GM19463 (cell line): ENCODE measurements at regions not wholly inside any gene's neighbourhood (a gene's known extent, or its start where the extent isn't known, plus 50 kb on each side); places are given as distances from the start of the nearest gene placed in this dataset.

Source experiments
- ATAC-seq: cut with Tn5 transposase; IDR thresholded peaks from one replicate; pipeline ENCODE4 v1.9.1; 2021; ENCODE audit warnings: mild to moderate bottlenecking, moderate library complexity; ENCODE audit not compliant: unreplicated experiment

DNA sequence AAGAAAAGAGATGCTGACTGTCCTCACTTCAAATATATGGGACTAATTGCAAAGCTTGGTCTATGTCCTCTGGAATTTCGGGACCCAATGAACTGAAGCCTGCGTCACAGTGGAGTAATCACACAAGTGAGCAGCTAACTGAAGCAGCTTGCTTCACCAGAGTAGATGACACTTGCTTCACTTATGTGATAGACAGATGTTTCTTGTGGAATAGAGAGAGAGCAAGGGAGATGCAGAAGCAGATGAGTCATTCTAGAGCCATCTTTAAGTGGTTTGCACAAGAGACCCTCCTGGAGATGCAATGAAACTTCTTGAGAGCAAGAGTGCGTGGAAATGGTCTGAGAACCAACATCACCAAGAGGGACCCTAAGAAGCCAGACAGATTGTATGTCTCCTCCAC, 1537.1 kb upstream of the FLRT2 start:
- ATAC-seq: no peak

- ATAC-seq: no peak
Observed at GRCh38 chr14:83993545-83993944, 1536.4 kb upstream of the FLRT2 start.

- no peak for ATAC-seq
Observed at GRCh38 chr14:83994020-83994419, 1535.9 kb upstream of the FLRT2 start.

DNA sequence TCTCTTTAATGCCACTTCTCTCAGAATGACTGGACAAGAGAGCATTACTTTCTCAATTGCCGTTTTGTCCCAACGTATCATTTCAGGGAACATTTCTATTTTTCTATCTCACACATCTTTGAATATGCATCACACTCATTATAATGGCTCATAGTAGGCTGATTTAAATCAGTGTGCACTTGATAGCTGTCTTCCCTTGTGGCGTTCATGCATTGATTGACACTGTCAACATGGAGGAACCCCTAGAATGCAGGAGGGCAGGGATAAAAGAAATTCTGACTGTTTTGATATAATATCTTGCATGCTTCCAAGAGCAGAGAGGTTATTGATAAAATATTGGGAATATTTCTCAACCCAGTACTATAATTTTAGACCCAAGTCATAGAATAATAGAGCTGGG, 1528.9 kb upstream of the FLRT2 start:
- no peak for ATAC-seq

DNA sequence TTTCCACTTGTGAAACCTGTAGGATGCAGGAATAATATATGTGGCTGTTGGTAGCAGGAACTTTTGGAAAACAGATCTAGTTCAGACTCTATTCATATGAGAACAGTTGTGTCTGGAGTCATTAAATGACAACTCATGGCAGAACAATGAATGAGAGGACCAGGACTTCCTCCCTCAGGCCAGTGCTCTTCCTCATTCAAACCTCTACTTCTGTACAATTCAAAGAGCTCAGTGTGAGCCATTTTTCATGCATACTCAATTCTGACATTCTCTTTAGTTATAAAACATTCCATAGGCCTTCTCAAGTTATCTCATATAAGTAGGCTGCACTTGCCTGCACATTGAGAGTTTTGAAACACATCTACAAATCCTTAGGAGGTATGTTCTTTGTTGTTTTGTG, 1526.6 kb upstream of the FLRT2 start:
- no peak for ATAC-seq

DNA sequence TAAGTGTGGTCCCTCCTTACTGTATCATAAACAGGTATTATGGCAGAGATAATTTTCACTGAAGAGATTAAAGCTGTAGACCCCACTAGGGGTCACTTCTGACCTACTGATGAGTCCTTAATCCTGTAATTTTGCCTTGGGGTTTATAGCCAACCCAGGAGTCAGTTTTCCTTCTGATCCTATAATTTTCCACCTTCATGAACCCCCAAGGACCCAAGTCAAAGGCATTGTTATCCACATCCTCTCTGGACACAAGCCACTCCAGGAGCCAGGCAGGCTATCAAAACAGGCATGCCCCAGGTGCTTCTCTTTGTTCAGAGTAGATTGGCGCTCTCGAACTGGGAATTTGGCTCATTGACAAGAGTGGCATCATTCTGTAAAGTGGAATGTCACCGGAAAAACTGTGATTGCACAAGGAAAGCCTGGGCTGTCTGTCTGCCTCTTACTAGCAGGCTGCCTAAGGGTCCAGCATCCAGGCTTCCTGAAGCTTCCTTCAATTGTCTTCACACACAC, 1523.2 kb upstream of the FLRT2 start:
- ATAC-seq: no peak

- ATAC-seq: no peak
Observed at GRCh38 chr14:84013424-84013823, 1516.5 kb upstream of the FLRT2 start.

DNA sequence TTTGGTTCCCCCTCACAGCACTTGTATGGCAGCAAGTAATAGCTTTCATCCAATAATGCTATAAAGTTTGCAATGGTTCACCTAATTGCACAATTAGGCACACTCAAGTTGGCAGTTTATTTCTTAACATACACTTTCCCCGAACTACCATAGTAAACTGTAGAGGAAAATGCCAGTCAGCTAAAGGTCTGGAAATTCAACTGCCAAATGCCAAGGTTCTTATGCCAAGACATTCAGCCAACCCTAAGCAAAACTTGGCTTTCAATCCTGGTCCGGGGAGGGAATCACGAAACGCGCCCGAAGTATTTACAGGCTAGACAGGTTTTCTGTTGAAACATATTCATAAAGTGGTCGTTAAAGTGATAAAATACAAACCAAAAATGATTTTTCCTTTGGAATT, 1512.4 kb upstream of the FLRT2 start:
- ATAC-seq: no peak

- ATAC-seq: no peak
Observed at GRCh38 chr14:84021433-84021832, 1508.5 kb upstream of the FLRT2 start.

DNA sequence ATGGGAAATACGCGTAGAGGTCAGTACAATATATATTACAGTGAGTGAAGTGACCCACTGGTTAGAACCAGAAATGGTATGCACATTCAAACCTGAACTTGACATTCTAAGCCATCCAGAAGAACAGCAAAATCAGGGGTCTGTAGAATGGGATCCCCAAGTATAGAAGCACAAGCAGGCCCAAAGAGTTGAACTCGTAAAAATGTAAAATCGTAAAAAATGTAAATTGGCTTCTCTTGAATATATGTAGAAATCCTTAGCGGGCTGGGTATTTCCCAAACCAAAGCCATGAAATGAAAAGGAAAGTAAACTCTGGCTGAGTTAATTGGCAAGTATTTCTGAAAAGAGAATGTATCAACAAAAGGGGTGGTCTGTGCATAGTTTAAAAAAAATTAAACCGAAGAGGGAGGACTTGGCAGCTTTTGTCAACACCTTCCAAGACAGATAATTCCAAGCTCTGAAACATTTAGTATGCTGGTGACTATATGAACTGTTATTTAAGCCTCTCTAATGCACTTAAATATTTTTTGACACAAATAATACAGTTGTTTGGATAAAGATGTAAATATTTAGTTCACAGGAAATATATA, 1505.6 kb upstream of the FLRT2 start:
- ATAC-seq: no peak

- no peak for ATAC-seq
Observed at GRCh38 chr14:84025106-84026012, 1504.6 kb upstream of the FLRT2 start.

DNA sequence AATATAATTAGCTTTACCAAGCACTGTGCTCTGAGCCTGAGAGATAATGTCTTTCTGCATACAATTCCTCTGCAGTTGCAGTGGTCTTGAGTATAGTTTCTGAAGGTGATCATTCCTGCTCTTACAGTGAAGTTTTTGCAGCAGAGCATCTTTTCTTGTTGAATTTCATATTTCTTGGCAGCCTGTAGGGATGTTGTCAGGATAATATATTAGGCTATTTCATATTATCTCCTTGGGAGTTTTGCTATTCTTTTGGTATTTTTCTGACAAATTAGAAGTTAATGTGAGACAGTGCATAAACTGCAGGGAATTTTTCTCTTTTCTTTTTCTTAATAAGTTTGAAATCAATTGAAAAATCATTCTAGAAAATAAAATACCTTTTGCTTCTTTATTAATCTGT, 1502.6 kb upstream of the FLRT2 start:
- no peak for ATAC-seq

DNA sequence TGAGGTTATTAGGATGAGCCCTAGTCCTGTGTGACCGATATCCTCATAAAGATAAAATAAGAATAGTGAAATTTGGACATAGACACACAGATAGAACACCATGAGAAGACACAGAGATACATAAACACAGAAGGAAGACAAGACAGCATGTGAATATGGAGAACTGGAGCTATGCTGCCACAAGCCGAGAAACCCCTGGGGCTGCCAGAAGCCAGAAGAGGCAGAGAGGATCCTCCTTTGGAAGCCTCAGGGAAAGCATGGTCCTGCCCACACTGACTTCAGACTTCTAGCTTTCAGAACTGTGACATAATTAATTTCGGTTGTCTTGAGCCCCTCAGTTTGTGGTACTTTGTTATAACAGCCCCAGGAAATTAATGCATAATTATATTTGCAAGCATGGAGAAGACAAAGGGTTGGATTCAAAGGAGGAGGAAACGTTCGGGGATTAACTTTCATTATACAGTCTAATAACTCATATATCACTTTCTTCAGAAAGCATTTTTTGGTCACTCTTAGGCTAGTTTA, 1501.8 kb upstream of the FLRT2 start:
- no peak for ATAC-seq

DNA sequence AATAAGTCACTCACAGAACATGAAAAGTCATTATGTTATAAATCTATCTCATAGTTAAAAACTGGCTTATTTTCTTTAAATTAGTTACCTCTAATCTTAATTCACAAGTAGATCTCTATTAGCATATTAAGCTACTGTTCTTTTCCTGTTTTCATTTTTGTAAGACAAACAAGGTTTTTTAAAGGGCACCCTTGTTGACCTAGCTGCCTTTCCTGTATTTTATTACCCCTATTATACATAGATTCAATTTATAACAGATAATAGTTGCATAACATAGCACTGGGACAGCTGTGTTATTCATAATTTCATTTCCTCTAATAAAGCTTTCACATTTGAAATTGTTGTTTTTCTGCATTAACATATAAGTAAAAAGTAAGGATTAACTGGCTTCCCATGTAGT, 1500.7 kb upstream of the FLRT2 start:
- ATAC-seq: no peak

DNA sequence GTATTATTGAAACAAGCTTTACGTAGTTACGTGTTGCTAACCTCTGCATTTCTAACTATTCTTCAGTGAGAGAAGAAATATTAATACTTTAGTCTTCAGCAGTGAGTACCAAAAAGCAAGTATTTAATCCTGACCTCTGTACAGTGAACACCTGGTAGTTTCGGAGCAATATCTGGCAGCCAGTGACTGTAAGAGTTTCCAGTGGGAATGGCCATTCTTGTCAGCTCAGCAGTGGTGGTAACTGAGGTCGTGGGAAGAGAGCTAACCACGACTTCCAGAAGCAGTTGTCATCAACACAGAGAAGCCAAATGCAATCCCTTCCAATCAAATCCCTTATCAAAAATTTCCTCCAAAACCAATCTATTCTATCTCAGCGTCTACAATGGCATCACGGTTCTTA, 1500.2 kb upstream of the FLRT2 start:
- no peak for ATAC-seq

- no peak for ATAC-seq
Observed at GRCh38 chr14:84036840-84037239, 1493.1 kb upstream of the FLRT2 start.

DNA sequence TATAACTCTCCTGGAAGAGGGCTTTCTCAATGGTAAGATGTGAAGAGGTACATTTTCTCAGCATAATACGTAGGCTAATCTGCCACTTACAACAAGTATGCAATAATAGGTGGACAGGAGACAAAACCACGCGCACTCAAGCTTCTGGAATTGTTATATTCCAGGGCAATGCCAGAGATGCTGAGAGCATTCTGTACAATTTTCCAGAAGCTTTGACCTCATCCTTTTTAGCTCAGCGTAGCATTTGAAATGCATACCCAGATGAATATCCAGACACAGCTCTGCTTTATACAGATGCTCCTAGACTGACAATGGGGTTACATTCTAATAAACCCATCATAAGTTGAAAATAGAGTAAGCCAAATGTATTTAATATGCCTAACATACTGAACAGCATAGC, 1492.4 kb upstream of the FLRT2 start:
- ATAC-seq: no peak

DNA sequence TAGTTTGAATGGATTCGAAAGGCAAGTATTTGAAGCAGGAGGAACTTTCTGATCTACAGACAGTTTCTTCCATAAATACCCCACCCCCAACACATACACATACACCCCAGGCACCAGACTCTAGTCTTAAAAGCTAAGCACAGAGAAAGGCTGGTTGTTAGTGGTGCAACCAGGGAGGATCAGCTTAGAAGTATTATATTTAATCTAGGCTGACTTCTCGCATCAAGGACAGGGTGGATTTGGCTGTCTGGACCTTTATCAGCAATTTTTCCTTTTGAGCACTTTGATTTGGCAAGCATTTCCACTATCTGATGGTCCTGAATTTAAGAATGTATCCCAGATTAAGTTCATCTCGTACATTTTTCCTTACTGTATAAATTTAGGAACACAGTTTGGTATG, 1489.8 kb upstream of the FLRT2 start:
- no peak for ATAC-seq

DNA sequence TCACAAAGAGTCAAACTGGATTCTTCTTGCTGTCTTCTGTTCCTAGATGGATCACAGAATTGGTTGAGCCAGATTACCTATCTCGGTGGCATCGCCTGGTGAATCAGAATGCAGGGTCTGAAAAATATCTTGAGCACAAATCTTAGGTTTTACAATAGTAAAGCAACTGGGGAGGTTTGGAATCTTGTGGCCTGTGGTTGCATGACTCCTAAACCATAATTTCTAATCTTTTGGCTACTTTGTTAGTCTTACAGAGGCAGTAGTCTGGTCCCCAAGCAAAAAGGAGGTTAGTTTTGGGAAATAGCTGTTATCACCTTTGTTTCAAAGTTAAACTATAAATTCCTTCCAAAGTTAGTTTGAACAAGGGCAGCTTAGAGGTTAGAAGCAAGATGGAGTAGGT, 1488.5 kb upstream of the FLRT2 start:
- no peak for ATAC-seq

GRCh38 chr14:84042992-84043391, 1487.0 kb upstream of the FLRT2 start:
- no peak for ATAC-seq

GRCh38 chr14:84064316-84065125, 1465.4 kb upstream of the FLRT2 start:
- ATAC-seq: no peak
